H4 (cell line): ENCODE measurements at regions not wholly inside any gene's neighbourhood (a gene's known extent, or its start where the extent isn't known, plus 50 kb on each side); places are given as distances from the start of the nearest gene placed in this dataset.

Experiments
- DNase-seq: peaks from one replicate; pipeline ENCODE4 v3.0.0-alpha.2; 2015; ENCODE audit warnings: low spot score

DNA sequence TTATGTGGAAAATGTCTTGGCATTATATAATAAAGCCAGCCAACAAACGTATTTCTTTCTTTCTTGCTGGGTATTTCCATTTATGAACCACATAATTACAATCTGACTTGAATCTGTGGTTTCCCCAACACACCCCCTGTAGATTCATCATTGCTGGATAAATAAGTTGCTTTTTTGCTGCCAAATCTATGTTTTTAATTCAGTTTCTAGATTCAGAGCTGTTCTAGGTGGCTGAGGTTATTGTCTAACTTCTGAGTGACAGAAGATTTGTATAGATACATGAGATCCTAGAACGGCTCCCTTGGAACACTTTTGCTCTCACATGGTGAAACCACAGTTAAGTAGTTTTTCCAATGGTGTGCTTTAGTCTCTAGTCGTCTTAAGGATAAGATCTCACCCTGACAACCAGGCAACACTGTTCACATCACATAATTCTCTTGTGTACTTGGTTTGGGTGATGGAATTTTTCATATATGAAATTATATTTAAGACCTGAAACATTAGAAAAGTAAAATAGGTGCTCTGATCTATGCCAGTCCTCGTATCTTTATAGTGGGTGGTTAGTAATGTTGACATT lies 239.1 kb downstream of the KLF12 start:
- no peak for DNase-seq

DNA sequence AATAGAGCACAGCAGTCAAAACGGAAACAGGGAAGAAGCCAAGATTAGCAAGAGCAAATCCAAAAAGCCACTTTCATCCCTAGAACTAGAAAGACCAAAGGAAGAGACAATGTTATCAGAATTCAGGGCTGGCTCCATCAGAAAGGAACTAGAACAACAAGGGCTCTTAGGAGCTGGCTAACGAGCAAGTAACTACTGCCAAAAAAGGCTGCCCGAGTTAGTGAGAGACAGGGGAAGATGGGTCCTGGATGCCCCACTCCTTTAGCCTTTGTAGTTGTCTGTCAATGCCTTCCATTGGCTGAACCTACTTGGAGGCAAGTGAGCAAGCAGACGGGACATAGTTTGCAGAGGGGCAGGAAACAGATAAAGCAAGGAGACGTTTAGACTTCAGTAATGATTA lies 240.4 kb downstream of the KLF12 start:
- DNase-seq = no peak

GRCh38 chr13:73891805-73892204 lies 242.4 kb downstream of the KLF12 start:
- no peak for DNase-seq

- no peak for DNase-seq
Observed at GRCh38 chr13:73883162-73883561, 251.0 kb downstream of the KLF12 start.

GRCh38 chr13:73880365-73880764 lies 253.8 kb downstream of the KLF12 start:
- peak; percentile 3 for DNase-seq

DNA sequence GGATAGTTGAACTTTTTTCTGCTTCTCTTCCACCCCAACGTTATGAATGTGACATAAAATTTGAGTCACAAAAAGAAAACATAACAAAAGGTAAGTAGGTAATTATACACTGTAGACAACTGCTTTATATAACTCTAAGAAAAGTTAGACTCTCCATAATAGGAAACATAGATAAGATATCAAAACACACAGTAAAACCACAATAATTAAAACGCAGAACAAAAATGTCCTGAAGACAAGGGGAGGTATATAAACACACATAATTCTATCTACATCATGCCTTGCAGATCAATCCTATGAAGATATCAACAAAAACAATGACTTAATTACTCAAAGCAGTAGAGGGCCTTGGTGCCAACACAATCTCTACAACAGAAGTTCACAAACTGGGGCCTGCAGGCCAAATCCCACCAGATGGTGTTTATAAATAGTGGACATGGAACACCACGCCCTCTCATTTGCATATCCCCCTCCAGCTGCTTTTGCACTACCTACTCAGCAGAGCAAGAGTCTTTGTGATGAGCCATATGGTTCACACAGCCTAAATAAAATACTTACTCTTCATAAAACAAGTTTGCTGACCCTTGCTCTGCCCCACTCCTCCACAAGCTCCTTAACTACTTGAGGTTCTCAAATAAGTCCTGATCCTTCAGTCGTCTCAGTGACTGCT lies 254.7 kb downstream of the KLF12 start:
- no peak for DNase-seq

GRCh38 chr13:73877399-73877798 lies 256.8 kb downstream of the KLF12 start:
- no peak for DNase-seq

DNA sequence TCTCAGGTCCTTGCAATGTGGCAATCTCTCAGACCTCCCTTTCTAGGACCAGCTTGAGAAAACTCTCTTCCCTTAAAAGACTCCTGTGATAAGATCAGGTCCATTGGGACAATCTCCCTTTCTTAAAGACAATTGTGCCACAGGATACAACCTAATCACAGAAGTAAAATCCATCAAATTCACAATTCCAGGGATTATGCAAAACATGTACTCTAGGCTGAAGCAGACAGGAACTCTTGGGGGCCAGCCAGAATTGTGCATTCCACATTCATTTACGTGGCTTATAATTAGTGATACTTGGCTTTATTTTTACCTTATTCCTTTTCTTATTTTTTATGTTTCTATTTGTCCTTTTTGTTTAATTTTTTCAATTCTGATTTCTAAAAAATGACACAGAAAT lies 257.9 kb downstream of the KLF12 start:
- DNase-seq = no peak

GRCh38 chr13:73873940-73874830 lies 260.0 kb downstream of the KLF12 start:
- no peak for DNase-seq

DNA sequence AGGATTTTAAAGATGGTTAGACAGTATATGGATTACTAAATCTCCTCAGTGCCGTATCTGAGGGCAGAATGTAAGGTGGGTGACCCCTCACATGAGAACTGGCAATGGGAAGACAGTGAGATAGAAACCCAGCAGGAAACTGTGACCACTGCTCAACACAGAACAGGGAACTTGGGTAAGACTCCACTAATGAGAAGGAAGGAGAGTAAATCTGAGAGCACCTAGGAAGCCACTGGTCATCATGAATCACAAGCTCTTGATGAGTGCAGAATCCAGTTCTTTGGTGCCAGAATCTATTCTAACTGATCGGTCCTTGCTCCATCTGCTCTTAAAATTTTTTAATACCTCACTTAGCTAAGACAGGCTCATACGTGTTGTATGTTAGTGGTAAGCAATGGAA lies 261.8 kb downstream of the KLF12 start:
- DNase-seq = no peak

DNA sequence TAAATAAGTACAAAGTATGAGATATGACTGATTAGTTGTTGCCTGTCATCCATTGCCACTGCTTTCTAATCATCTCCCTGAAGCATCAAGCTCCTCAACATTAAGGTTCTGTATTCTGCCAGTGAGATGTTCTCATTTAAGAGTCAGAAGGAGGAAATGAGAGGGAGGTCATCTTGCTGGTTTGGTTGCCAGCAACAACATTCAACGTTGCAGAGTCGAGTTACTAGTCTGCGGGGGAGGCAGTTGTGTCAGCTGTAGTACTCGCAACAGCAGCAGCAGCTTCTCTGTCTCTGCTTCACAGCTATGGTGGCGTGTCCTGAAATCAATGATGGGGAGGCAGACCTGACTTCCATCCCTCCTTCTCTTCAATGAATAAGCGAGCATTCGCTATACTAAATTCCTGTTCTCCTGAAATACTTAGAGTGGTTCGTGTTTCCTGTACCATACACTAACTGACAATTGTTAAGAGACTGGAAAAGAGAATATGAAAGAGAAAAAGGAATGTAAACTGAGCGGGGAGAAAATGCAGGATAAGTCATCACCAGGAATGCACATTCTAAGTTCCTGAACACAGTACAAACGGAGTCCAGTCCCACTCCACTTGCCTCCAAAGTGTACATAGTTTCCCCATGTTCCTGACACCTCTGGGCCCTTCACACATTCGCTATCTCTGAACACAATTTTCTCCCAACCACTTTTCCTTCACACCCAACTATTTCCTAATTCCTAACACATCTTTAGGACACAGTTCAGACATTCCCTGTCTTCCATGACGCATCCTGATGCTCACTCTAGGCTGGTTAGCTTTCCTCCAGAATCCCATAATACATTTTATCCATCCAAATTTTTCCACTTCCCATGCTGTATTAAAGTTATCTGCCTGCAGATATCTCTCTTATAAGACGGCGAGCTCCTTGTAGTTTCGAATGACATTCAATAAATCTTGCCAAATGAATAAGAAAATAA lies 263.0 kb downstream of the KLF12 start:
- peak; percentile 4 for DNase-seq

DNA sequence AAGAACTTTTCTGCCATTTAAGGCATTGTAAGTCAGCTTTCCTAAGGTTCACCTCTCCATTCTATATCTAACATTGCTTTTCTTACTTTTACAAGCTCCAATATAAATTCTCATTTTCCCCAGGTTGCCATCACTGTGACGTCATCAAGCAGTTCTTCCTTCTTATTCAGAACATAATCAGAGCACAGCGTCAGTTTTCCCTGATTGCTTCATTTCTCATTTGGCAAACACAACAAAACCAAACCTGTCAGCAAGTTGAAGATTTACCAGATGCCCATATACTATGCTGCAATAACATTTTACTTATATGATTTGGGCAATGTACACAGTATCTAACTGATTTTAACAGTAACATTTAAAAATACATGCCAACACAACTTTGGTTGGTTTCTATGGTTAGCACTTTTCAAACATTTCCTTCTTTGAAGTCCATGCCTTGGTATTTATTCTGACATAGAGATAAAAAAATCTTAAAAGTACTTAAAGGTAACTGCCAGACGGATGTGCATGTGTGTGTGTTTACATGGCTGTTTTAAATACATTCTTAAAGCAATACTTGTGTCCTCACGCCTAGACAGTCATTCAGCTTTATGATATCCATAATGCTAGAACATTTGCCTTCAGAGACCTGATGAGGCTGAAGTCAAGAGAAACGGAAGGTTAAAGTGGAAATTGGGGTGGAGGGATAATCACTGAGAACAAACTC lies 264.0 kb downstream of the KLF12 start:
- DNase-seq = no peak

DNA sequence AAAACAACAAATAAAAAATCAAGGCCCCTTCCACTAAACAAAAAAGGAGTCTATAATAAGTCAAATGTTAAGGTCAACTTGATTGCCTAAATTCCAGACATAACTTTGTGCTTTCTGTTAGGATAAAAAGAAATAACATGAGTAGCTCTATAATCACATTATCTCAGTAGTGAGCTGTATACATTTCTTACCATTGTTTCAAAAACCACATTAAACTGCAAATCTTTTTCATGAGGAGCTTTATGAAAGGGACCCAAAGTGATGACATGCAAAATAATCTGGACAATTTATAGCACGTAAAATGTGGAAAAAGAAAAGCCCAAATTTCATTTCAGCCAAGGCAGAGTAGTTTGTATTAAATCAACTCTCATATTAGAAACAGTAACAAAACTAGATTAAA lies 269.2 kb downstream of the KLF12 start:
- no peak for DNase-seq

GRCh38 chr13:73861136-73861535 lies 273.1 kb downstream of the KLF12 start:
- DNase-seq = no peak

DNA sequence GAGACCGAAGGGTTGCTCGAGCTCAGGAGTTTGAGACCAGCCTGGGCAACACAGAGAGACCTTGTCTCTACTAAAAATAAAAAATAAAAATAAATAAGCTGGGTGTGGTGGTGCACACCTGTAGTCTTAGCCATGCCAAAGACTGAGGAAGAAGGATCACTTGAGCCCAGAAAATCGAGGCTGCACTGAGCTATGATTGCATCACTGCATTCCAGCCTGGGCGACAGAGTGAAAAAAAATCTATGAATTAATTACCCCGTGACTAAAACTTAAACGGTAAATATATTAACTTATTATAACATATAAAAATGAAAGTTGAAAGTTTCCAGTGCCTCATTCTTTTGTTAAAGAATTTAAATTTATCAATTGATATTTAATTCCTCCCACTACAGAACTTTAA lies 273.7 kb downstream of the KLF12 start:
- no peak for DNase-seq

DNA sequence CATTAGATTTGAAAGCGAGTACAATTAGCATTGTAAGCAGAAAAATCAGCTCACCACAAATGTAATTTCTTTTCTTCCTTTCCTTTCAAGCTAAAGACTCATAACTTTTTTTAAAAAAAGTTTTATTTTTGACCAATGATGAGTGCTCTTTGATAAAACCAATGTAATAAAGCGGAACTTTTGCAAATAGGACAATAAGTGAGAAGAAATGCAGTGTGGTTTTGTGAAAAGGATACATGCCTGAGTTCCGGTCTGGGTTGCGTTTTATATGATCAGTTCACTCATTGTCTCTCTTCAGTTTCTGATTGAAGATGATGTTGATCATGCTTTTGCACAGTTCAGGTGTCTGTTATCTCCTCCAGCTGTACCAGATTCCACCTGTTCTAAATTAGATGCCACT lies 274.4 kb downstream of the KLF12 start:
- DNase-seq = no peak

GRCh38 chr13:73857106-73857505 lies 277.1 kb downstream of the KLF12 start:
- no peak for DNase-seq

DNA sequence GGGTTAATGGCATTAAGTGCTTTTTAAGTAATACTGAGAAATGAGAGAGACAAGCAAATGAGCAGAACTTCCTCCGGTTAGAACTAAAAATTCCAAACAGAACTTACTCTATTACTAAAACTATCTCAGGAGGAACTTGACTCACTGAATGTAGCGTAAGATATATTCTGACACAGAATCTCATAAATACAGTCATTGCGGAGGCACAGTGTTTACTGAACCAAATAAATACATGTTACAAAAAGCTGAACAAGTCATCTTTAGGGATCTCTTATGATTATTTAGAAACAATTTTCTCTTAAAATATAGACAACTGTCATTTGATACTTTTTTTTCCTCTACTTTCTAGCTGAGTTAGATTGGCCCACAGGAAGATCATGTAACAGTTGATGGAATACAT lies 283.1 kb downstream of the KLF12 start:
- no peak for DNase-seq

GRCh38 chr13:73850104-73850873 lies 283.9 kb downstream of the KLF12 start:
- no peak for DNase-seq

GRCh38 chr13:73849292-73849691 lies 284.9 kb downstream of the KLF12 start:
- DNase-seq = peak; percentile 43
